ENCODE measurements at regions not wholly inside any gene's neighbourhood (a gene's known extent, or its start where the extent isn't known, plus 50 kb on each side); places are given as distances from the start of the nearest gene placed in this dataset.

GRCh38 chr5:125148706-125149105 is 402.3 kb upstream of the ZNF608 start (continued):
- TF ChIP-seq ZBTB11 (CRISPR knock-in tag; IDR thresholded peaks at IDR 0.05): no peak

- H3K79me2 ChIP-seq (ENCODE audit: control insufficient read depth, insufficient read depth, low read length): no peaks in the 10 kb centered on the region
- ATAC-seq (no peak), FAIRE-seq (no peak), DNase-seq (ENCODE audit: low read depth, low spot score) (no peak)
- intact Hi-C loops (cut with micrococcal nuclease; ENCODE audit: unreplicated experiment) (no loop called here), in situ Hi-C loops (cut with MboI) (no loop called here)
- ChIA-PET SMC1A (ENCODE audit: uncharacterized antibody, unreplicated experiment) (interaction anchor here (1.6 kb wide), 1 partner anchor 193 kb away, joined by 4 read pairs; no protein-coding TSS in a partner anchor), RAD21 (ENCODE audit: unreplicated experiment) (no interaction called here), CTCF (interaction anchor here (0.6 kb wide), 1 partner anchor 1781 kb away, joined by 3 read pairs; no protein-coding TSS in a partner anchor), POLR2A (no interaction called here)
- no peak overlapping the region for H3K27ac ChIP-seq (ENCODE audit: control insufficient read depth, insufficient read depth)
- TF ChIP-seq IKZF2 (IDR thresholded peaks at IDR 0.05) (no peak), NKRF (conservative IDR thresholded peaks at IDR 0.05) (no peak)
- no peaks in the 10 kb centered on the region for H4K20me1 ChIP-seq (ENCODE audit: control insufficient read depth, insufficient read depth)
- peaks cover 0 to 5% of the 10 kb centered on the region in 2 experiments; a peak in 1 of 4 replicates for H3K27me3 ChIP-seq (replicated peaks in 1 of 2; ENCODE audit: control insufficient read depth in 2 of 2, insufficient read depth in 2 of 2, low read length in 1 of 2)
- H3K4me2 ChIP-seq (ENCODE audit: control insufficient read depth, insufficient read depth): no peak overlapping the region
- no TSS peak for BruUV-seq (replicated peaks)
- no peak overlapping the region for H3K4me3 ChIP-seq
- H3K9ac ChIP-seq (ENCODE audit: control insufficient read depth, insufficient read depth, low read length): no peak overlapping the region
- WGBS (ENCODE audit: insufficient coverage, insufficient replicate concordance, low lambda C conversion rate, missing lambda C conversion rate): 41% methylated on average over 3 of the region's 3 CpGs
- no peaks in the 10 kb centered on the region for H3K36me3 ChIP-seq (ENCODE audit: control insufficient read depth in 2 of 2, insufficient read depth in 2 of 2, low read length in 1 of 2)
- H3K9me3 ChIP-seq (replicated peaks; ENCODE audit: control insufficient read depth, insufficient read depth, low read length): no peaks in the 10 kb centered on the region
- H3K4me1 ChIP-seq (ENCODE audit: control insufficient read depth, insufficient read depth, low read length): no peaks in the 10 kb centered on the region
- H2AFZ ChIP-seq (ENCODE audit: control insufficient read depth, low read depth, low read length): no peak overlapping the region
Measured at GRCh38 chr5:125149110-125149509, 402.7 kb upstream of the ZNF608 start.

All from GM12878 (cell line).